SK-N-MC (cell line): ENCODE measurements at regions not wholly inside any gene's neighbourhood (a gene's known extent, or its start where the extent isn't known, plus 50 kb on each side); places are given as distances from the start of the nearest gene placed in this dataset.

ENCODE experiments used
- EZH2 ChIP-seq: fragments of 200-600 bp; sonication (generic); IDR thresholded peaks from one replicate; pipeline ENCODE4 v1.6.1; 2017; ENCODE audit warnings: antibody characterized with exemption
- POLR2AphosphoS5 ChIP-seq: IDR thresholded peaks from 2 replicates; pipeline ENCODE4 v1.6.1; 2012; ENCODE audit warnings: mild to moderate bottlenecking, low read depth, low read length, borderline replicate concordance

- TF ChIP-seq EZH2, result no peak
- TF ChIP-seq POLR2AphosphoS5, result no peak
Observed at GRCh38 chr2:188786368-188786841, 187.8 kb upstream of the COL3A1 start.
